H54 (cell line): ENCODE measurements at regions not wholly inside any gene's neighbourhood (a gene's known extent, or its start where the extent isn't known, plus 50 kb on each side); places are given as distances from the start of the nearest gene placed in this dataset.

Experiments used
- DNase-seq: peaks from one replicate; pipeline ENCODE4 v3.0.0; 2011; ENCODE audit warnings: low spot score, mixed read lengths; ENCODE audit not compliant: insufficient read length
- FAIRE-seq: peaks from 3 replicates; lab custom pipeline; 2011; peaks lifted over from hg19 to GRCh38; lab: Jason Lieb, UNC
- POLR2A ChIP-seq: IDR thresholded peaks from 2 replicates; pipeline ENCODE4 v1.6.1; 2011; ENCODE audit warnings: low read depth, mild to moderate bottlenecking, low read length

DNA sequence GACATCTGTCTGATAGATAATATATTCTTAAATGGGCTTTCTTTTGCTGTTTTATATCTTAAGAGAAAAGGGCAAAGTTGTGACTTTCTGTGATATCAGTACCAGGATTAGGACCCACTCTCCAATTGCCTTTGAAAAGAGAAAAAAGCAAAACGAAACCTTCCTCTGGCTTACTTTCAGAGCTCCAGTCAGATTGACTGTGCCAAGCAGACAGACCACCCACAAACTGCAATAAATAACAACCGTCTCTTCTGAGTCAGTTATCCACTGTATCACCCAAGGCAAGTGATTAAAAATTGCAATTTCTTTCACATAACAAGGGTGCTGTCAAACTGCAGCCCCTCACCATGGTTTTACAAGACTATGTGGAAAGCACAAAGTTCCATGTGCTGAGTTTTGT lies 230.5 kb upstream of the SETBP1 start:
- FAIRE-seq (no peak), DNase-seq (no peak)
- TF ChIP-seq POLR2A, result no peak

DNA sequence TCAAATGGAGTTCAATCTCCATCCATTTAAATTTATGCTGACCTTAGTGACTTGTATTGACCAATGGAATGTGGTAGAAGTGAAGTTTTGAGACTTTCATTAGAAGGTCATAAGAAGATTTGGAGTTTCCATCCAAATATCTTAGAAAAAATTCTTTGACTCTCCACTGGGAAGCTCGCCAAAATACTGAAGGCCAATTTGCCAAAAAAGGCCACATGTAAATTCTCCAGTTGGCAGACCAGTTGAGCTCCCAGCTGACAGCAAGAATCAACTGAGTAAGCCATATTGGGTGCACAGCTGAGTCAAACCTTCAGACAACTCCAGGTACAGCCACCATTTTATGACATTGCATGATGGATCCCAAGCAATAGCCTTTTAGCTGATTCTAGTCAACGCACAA lies 228.3 kb upstream of the SETBP1 start:
- DNase-seq (no peak), FAIRE-seq (no peak)
- no peak for TF ChIP-seq POLR2A

DNA sequence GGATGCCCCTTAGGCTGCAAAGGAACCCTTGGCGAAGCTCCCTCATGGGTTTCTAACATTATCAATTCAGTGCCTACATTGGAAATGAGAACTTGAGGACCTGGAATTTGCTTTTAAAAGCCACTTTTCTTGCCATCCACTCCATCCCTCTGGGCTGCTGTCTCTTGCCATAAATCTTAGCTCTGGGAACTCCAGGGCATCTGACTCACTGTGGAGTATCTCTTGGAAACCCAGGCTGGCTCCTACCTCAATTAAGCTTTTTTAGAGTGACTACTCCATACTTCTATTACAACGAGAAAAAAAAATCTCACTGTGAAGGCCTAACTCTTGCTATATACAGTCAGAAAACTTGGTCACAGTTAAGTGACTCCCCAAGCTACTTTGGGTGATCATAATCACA lies 227.2 kb upstream of the SETBP1 start:
- FAIRE-seq (no peak), DNase-seq (no peak)

DNA sequence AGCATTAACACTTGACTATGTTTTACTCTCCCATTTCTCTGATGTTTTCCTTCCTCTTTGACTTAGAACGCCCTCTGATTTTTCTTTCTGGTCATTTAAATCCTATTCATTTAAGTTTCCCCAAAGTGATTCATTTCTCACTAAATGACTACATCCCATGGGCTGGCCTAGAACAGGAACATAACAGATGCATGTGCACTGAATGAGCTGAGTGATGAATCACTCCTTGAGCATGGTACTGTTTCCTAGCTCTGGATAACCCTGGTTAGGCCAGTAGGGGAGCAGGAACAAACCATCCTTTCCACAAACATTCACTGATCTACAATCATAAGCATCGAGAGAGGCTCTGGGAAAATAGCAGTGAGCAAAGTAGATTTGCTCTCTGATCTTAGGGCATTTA lies 221.9 kb upstream of the SETBP1 start:
- TF ChIP-seq POLR2A, result no peak
- no peak for FAIRE-seq
- no peak for DNase-seq

More for the DNA sequence above, 227.2 kb upstream of the SETBP1 start:
- TF ChIP-seq POLR2A, result no peak

DNA sequence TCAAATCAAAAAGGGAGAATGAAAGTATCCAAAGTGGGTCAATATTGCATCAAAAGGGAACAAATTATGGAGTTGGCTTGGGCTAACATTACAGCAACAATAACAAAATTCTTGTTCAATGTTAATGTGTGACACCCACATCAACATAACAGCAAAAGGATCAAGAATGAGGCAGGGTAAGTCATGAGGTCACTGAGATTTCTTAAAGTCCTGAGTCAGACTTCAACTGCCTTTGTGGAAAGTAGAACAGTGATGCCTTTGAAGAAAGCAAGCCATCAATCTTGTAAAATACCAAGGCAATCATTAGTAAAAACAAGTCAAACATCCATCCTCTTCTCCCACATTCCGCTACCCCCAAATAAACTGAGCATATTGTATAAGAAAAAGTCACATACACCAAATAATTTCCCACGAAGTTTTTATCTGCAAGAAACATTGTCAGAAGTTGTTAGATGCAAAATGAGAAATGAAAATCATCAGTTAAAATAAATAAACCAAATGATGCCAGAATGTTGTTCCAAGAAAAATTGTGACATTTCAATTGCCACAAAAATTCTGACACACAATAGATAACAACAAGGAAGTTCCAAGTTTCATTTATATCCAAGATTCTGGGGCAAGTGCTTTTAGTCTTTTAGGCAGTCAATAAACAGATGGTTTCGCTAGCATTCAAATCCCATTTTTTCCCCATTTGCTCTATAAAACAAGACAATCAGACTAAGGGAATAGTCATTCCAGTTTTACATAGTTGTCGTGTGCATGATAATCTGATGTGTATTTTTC lies 216.1 kb upstream of the SETBP1 start:
- FAIRE-seq (no peak), DNase-seq (no peak)
- TF ChIP-seq POLR2A, result no peak

DNA sequence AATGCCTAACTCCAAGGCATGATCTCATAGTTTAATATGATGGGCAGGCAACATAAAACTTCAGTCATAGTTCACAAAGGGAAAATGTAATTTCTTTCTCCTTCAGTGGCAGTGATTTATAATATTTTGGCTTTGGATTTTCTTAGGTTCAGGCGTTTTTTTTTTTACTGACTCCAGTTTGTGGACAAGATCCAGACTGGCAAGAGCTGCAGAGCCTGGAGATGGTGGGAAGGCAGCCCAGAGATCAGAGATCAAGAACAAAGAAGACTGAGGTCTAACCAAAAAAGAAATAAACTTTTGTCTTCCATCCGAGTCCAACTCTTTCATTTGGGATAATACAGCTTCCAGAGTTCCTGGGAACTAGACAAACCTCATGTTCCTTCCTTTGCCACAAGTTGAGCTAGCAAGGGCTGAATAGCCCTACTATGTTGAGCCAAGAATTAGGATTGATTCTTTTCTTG lies 215.3 kb upstream of the SETBP1 start:
- FAIRE-seq, result no peak
- no peak for TF ChIP-seq POLR2A

DNA sequence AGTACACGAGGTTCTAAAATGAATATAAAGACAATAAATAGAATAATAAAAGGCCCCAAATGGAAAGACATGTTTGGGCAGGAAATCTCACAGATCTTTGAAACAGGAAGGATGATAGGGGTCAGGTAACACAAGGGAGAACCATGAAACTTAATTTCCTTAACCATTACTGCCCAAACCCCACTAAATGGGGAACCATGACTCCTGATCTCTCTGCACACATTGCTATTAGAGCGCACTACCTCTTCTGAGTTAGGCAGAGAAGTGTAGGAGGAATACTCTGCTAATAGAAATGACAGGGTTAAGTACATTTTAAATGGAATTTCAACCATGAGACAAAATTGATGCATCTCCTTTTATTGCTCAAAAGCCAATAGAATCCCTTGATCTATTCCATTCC lies 213.7 kb upstream of the SETBP1 start:
- FAIRE-seq, result no peak
- DNase-seq, result no peak
- no peak for TF ChIP-seq POLR2A

More for the DNA sequence above, 215.3 kb upstream of the SETBP1 start:
- no peak for DNase-seq

DNA sequence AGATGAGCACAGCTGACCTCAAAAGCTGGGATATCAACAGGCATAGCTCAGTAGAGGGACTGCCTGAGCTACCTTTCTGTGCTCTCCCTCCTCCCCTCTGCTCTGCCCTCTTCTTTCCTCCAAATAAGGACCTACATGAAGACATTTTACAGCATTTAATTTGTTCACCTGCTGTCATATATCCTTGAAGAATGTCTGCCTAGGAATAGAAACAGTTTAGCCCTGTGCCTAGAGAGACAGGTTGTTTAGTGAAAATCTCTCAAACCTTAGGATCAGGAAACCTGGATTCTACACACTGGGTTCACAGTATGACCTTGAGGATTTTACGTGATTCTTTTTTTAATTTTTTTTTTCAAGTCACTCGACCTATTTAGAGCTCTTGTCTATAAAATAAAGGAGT lies 213.0 kb upstream of the SETBP1 start:
- FAIRE-seq (no peak), DNase-seq (no peak)
- TF ChIP-seq POLR2A, result no peak

DNA sequence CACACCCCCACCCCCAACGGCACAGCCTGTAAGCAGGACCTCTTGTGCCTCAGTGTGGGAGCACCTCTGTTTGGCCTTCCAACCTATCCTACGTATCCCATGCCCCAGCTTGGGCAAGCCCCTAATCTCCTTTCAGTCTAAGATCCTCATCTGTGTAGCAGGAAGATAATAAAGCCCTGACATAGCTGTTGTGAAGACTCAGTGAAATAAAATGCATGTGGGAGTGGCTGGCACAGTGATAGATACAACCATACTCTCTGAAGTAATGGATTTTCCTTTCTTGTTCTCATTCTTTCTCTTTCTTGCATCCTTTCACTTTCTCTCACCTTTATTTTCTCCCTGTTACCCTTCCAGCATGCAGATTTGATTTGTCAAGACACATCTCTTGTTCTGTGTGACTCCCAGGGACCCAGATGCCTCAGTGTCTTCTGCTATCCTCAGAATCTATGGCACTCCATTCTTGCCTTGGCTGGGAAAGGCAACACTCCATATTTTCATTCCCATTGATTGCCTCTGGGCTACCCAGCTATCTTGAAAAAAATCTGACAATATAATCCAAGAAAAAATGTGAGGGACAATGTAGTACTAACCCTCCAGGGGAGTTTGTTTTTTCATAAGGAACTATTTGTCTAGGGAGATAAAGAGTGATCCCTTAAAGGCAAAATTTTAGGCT lies 207.2 kb upstream of the SETBP1 start:
- DNase-seq (no peak), FAIRE-seq (no peak)
- no peak for TF ChIP-seq POLR2A

DNA sequence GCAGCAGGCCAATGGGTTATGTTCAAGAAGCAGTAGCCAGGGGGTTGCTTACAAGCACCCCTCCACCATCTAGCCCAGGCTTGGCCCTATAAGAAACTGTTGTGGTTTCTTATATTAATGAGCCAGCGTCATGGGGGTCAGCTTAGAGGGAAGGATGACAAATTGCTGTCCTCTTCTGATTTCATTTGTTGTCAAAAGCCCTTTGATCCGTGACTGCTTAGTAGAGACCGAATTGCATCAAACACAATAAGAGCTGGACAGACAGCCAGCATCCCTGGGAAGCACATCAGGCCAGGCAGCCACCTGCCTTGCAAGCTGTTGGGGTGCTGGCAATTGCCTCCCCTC lies 206.6 kb upstream of the SETBP1 start:
- FAIRE-seq, result no peak
- no peak for TF ChIP-seq POLR2A
- DNase-seq, result no peak

DNA sequence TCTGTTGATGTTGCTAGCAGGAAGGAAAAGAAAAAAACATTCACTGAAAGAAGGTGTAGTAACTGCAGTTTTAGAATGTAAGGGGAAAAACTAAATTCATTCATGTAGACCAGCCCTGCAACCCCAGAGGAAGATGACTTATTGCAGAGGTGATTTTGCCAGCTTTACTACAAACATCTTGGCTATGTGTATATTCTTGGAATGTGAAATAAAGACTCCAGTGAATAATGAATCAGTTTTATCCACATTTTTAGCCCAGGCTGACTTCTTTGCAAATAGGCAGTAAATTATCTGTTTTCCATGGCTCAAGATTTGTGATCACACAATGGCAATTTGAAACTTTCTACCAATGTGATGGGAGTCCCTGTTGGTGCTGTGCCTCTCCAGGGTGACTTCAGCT lies 206.1 kb upstream of the SETBP1 start:
- TF ChIP-seq POLR2A, result no peak
- DNase-seq (no peak), FAIRE-seq (no peak)

DNA sequence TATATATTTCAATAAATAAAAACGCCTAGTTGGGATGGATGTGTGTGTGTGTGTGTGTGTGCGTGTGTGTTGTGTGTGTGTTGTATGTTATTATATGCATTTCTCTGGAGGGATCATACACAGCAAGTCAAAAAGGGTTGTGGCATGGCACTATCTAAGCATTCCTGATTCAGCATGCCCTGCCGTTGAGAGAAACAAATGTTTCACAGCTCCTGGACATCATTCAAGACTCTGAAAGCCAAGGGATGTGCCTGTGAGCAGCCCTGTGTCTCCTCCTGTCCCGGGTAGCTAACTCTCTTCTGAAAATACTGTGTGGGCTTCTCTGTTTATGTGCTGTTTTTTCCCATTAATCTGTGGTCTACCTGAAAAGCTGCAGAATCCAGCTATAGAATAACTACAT lies 197.9 kb upstream of the SETBP1 start:
- FAIRE-seq (no peak), DNase-seq (no peak)
- no peak for TF ChIP-seq POLR2A

DNA sequence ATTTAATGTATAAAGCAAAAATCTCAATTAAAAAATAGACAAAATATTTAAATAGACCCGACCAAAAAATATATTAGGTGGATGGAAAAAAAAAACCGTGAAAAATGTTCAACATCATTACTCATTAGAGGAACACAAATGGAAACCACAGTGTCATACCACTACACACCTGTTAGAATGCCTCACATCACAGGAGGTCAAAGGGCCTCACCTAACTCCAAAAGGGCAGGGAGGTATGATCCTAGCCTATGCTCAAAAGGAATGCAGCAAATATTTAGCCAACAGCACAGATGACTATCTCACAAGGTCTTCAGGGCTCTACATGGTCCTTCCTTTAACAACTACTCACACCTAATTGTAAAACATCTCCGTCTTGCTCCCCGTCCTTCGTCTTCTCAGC lies 185.5 kb upstream of the SETBP1 start:
- no peak for DNase-seq
- TF ChIP-seq POLR2A, result no peak
- no peak for FAIRE-seq

DNA sequence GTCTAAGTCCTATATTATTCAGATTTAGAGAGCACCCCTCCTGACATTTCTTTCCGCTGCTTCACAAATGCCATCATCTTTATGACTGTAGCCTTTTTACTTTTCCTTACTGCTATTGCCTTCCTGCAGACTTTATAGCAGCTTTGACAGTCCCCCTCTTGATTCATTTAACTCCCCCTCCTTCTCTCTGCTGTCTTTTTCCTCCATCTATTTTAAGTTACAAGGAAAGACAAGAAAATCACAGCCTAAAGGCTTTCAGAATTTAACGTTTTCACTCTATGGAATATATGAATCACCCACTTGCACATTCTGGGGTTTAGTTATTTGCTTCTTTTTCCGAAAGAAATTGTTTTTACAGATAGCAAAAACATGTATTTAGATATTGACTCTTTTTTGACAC lies 183.4 kb upstream of the SETBP1 start:
- DNase-seq (no peak), FAIRE-seq (no peak)
- no peak for TF ChIP-seq POLR2A
